ENCODE measurements at regions not wholly inside any gene's neighbourhood (a gene's known extent, or its start where the extent isn't known, plus 50 kb on each side); places are given as distances from the start of the nearest gene placed in this dataset.

DNA sequence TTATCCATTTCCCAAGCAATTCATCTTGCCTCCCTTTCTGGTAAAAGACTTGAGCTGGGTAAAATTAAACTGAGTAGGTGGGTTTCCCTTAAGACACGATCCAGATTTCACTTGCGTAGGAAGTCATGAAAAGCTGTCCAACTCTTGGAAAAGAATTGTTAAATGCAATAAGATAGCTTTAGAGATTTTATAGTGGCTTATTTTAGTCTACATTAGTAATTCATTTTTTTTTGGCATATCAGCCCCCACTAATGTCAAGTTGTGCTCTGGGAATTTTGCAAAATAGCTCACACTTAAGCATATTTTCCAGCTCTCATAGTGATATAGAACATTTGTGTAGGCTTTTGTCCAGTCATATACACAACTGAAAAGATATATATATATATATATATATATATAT is 344.7 kb upstream of the FIGN start:
- Histone ChIP-seq H3K27me3 (no peaks in the 10 kb centered on the region), H3K9me3 (no peaks in the 10 kb centered on the region), H3K36me3 (ENCODE audit: low read depth, missing control alignments) (no peaks in the 10 kb centered on the region), H3K27ac (no peak overlapping the region), H3K4me3 (no peak overlapping the region), H3K4me1 (no peaks in the 10 kb centered on the region)
- TF ChIP-seq, protein P1, sequence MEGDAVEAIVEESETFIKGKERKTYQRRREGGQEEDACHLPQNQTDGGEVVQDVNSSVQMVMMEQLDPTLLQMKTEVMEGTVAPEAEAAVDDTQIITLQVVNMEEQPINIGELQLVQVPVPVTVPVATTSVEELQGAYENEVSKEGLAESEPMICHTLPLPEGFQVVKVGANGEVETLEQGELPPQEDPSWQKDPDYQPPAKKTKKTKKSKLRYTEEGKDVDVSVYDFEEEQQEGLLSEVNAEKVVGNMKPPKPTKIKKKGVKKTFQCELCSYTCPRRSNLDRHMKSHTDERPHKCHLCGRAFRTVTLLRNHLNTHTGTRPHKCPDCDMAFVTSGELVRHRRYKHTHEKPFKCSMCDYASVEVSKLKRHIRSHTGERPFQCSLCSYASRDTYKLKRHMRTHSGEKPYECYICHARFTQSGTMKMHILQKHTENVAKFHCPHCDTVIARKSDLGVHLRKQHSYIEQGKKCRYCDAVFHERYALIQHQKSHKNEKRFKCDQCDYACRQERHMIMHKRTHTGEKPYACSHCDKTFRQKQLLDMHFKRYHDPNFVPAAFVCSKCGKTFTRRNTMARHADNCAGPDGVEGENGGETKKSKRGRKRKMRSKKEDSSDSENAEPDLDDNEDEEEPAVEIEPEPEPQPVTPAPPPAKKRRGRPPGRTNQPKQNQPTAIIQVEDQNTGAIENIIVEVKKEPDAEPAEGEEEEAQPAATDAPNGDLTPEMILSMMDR (IDR thresholded peaks at IDR 0.05) = no peak
- TF ChIP-seq POLR2A (IDR thresholded peaks at IDR 0.05) = no peak
- WGBS, 2 donors = 69 to 82% methylated on average over 2 of the region's 2 CpGs
- intact Hi-C loops (cut with DNase I; ENCODE audit: low total_unique reads) = no loop called here
- no peak for DNase-seq

DNA sequence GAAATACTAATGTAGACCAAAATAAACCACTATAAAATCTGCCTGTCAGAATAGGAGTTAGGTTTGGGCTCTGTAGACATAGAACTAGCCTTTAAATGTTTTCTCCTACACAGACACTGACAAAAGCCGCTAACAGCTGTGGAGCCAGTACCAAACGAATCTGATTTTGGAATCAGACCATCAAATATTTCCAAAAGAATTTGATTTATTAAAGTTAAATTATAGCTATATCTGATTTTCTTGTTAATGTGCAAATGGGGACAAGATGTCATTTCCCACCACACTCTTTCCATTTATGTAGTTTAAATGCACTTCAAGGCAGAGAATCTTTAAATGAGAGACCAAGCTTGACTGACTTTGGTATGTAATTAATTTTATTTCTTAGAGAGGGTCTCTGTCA is 343.4 kb upstream of the FIGN start:
- Histone ChIP-seq H3K36me3 (ENCODE audit: low read depth, missing control alignments) (no peaks in the 10 kb centered on the region), H3K27me3 (no peaks in the 10 kb centered on the region), H3K9me3 (no peaks in the 10 kb centered on the region), H3K4me1 (no peaks in the 10 kb centered on the region), H3K4me3 (no peak overlapping the region), H3K27ac (no peak overlapping the region)
- intact Hi-C loops (cut with DNase I; ENCODE audit: low total_unique reads) = no loop called here
- no peak for DNase-seq
- WGBS, 2 donors = 73 to 80% methylated on average over 2 of the region's 2 CpGs
- no peak for TF ChIP-seq POLR2A (IDR thresholded peaks at IDR 0.05)
- TF ChIP-seq, protein P1 (IDR thresholded peaks at IDR 0.05) = no peak

DNA sequence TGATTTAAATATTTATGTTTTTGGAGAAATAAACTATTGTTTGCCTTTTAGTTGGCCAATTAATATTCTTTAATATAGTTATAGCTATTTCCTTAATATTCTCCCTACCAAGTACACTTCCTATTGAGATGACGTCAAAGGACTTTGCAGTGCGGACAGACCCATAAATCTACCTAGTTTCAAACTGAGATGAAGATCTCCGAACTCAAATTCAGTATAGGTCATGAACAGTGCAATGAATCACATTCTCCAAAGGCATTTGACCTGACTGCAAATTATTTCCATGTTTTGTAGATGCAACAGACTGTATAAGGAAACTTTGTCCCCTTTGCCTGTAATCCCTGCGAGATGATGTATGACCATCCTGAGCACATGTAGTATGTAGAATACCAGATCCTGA is 342.6 kb upstream of the FIGN start:
- no peak overlapping the region for H3K4me3 ChIP-seq
- WGBS, 2 donors = 74 to 78% methylated on average over 4 of the region's 4 CpGs
- no peak for DNase-seq
- no peak for TF ChIP-seq POLR2A (IDR thresholded peaks at IDR 0.05)
- TF ChIP-seq, protein P1 (IDR thresholded peaks at IDR 0.05) = no peak
- no peaks in the 10 kb centered on the region for H3K27me3 ChIP-seq
- H3K27ac ChIP-seq = no peak overlapping the region
- no peaks in the 10 kb centered on the region for H3K4me1 ChIP-seq
- no peaks in the 10 kb centered on the region for H3K36me3 ChIP-seq (ENCODE audit: low read depth, missing control alignments)
- intact Hi-C loops (cut with DNase I; ENCODE audit: low total_unique reads) = no loop called here
- H3K9me3 ChIP-seq = no peaks in the 10 kb centered on the region

DNA sequence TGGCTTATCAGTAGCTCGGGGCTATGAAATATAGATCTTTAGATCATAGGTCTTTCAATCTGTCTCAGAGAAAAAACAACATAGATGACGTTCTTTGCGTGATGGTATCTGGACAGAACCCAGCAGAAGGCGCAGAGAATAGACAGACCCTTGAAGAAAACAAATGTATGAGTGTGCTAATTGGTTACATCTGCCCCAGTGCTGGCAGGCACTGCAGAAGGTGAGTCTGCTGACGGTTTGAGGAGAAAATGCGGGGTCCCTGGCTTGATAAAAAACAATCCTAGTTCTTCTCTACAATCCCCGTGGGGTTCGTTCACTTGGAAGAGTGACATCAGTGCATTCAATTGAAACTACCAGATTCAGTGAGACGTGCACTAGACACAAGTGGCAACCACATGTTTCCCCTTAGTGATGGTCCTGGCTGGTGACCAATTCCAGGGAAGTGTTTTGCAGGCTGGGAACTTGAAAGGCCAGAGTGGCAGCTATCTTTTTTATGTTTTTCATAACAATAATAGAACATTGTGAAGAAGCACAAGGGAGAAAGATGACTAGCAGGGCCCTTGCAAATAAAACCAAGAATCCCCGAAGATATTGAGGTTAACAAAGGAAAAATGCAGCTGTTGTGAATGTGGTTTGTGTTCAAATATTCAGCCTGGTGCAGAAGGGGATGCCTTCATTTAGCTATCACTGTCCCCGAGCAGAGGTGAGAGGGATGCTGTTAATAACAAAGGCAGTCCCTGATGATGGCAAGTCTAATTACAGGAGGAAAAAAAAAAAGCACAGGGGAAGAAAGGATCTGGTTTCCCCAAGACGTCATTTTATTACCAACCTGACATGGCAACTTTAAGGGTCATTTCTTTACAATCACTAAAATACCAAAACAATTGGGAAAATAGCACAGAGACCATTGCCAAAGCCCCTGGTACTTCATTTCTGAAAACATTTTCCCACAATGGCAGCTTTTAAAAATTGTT is 337.6 kb upstream of the FIGN start:
- TF ChIP-seq, protein P1 (IDR thresholded peaks at IDR 0.05) = no peak
- no peak for TF ChIP-seq POLR2A (IDR thresholded peaks at IDR 0.05)
- intact Hi-C loops (cut with DNase I; ENCODE audit: low total_unique reads) = no loop called here
- H3K9me3 ChIP-seq = no peaks in the 10 kb centered on the region
- no peak for DNase-seq
- 61 to 66% methylated on average over 11 to 12 of the region's 12 CpGs for WGBS, 2 donors
- no peaks in the 10 kb centered on the region for H3K4me1 ChIP-seq
- H3K36me3 ChIP-seq (ENCODE audit: low read depth, missing control alignments) = no peaks in the 10 kb centered on the region
- no peaks in the 10 kb centered on the region for H3K27me3 ChIP-seq
- H3K4me3 ChIP-seq = no peak overlapping the region
- H3K27ac ChIP-seq = no peak overlapping the region

DNA sequence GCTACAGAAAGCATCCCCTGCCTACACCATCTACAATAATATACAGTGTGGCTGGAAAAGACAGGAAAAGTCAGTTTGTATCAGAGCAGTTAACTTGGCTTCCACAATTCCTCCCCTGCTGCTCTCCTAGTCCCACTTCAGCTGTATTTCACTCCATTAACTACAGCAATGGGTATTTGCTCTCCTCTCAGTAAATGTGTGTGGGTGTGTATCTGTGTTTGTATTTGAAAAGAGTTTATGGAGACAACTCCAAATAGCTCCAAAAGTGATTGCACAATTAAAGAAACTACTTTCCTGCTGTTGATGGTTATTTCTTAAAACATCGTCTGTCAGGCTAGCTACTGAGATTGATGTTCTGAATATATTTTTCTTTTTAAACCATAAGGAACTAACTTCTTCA is 333.7 kb upstream of the FIGN start:
- intact Hi-C loops (cut with DNase I; ENCODE audit: low total_unique reads) = no loop called here
- WGBS, 2 donors = 71 to 74% methylated on average over 1 of the region's 1 CpG
- no peak for DNase-seq

More for the DNA sequence above, 333.7 kb upstream of the FIGN start:
- H3K27me3 ChIP-seq = no peaks in the 10 kb centered on the region
- no peak for TF ChIP-seq POLR2A (IDR thresholded peaks at IDR 0.05)
- TF ChIP-seq, protein P1 (IDR thresholded peaks at IDR 0.05) = no peak
- H3K4me1 ChIP-seq = no peaks in the 10 kb centered on the region
- H3K4me3 ChIP-seq = no peak overlapping the region
- H3K9me3 ChIP-seq = no peaks in the 10 kb centered on the region
- H3K27ac ChIP-seq = no peak overlapping the region
- H3K36me3 ChIP-seq (ENCODE audit: low read depth, missing control alignments) = no peaks in the 10 kb centered on the region

Measured in testis (tissue), 2 donors.